Stimulated activated CD4-positive, alpha-beta T cell treated with anti-CD3 and anti-CD28 coated beads, Interleukin-4, amount 100 ng/mL, for 24 hours (primary cell): ENCODE measurements at regions not wholly inside any gene's neighbourhood (a gene's known extent, or its start where the extent isn't known, plus 50 kb on each side); places are given as distances from the start of the nearest gene placed in this dataset.

Source experiments
- DNase-seq: peaks from one replicate; pipeline ENCODE4 v3.0.0-alpha.2; 2020

DNA sequence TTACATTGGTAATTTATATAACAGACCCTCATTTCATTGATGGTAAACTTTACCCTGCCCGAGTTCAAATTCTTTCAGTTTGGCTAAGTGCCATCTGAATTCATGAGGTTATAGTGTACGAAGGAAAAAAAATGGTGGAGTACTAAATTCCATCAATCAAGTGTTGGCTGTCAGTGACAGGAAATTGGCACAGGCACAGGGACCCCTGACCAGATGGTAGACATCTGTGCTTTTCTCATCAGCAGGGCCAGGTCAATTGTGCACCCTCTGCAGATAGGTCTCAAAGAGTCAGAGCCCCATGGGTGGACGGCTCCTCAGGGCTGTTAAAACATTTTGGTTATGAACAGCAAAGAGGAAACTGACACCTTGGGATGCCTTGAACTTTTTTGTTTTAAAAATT, 439.2 kb downstream of the SETBP1 start:
- DNase-seq: no peak

DNA sequence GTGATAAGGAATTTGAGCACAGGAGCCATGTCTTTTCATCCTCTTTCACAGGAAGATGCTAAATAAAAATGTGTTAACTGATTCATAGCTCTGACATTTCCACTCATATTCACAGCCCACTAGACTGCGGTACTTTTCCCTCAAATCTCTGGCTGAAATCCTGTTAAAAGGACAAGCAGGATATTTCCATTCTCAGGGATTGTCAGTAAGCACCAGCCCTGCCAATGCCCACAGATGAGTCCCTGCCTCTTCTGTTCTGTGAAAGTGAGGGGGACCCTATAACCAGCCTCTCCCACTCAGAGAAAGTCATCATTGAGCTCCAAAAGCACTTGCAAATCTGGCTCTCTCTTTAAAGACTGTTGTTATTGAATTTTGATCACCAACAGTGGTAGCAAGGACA, 440.5 kb downstream of the SETBP1 start:
- no peak for DNase-seq

DNA sequence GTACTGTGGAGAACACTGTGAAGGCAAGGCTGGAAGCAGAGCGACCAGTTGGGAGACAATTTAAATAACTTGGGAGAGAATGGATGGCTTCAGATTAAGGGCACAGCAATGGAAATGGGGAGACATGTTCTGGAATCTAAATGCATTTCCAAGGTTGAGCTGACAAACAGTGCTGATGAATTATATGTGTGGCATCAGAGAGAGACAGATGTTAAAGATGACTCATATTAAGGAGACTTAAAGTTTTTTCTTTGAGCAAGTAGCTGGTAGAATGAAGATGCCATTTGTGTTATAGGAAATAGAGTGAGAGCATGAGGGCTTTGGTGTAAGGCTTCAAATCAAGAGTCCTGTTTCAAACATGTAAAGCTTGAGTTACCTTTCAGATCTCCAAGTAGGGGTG, 441.8 kb downstream of the SETBP1 start:
- no peak for DNase-seq

DNA sequence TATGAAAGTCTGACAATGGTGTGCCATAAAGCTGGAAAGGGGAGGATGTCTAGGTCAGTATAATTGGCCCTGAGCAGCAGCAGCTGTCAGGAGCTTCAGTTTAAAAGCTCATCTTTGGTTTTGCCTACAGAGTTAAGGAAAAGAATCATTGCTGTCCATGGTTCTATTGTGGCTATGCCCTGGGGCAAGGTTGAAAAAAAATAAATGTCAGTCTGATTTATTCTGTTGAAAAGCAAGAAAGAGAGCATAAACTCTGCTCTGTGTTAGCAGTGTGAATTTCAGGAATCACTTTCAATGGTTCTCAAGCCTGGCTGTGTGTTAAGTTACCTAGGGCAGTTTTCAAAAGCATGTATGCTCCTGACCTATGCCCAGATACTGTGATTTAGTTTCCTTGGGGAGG, 446.7 kb downstream of the SETBP1 start:
- no peak for DNase-seq

DNA sequence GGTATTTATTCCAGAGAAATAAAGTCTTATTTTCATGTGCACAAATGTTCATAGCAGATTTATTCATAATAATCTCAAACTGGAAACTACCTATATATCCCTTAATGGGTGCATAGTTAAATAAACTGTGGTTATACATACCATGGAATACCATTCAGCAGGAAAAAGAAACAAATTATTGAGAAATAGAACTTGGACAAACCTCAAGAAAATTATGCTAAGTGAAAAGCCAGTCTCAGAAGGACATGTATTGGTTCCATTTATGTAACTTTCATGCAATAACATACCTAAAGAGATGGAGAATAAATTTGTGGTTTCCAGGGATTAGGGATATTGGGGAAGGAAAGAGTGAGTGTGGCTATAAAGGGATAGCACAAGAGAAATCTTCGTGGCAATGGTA, 452.6 kb downstream of the SETBP1 start:
- no peak for DNase-seq

DNA sequence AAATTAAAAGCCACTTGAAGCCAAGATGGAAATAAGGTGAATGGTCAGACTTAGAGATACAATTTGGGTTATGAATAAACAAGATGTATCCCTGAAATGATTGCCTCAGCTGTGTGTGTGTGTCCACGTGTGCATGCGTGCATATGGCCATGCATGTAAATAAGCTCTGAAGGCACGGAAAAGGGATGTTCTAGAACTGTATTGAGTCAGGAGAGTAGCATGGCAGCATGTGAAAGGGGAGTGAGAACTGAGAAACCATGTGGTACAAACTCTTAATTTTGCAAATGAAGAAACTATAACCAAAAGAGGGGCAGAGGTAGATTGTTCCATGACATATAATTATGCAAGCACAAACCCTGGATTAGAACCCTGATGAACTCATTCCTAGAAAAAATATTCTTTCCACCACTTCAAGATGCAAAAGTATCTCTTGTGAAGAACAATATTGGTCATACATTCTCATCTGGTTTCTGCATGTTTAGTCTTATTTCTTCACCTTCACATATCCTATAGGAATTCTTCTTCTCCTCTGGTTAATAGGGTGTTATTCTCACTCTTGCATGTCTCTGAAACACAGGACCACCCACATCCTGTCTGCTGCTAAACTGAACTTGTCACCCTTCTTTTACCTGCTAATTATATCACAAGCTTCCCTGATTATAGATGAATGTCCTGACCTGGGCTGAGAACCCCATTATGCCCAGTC, 455.8 kb downstream of the SETBP1 start:
- no peak for DNase-seq

DNA sequence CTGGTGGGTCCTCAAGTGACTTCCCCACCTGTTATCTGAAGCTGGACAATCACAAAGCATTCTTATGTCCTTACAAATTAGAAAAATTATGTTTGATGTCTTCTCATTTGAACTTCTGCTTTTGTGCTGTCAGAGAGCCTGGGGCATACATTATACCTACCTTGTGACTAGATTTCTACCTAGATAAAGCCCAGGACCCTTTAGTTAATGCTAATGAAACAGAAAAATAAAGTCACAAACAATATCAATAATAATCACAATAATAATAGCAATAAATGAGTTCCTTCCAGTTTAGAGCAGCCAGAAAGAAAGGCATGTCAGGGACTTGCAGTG, 456.4 kb downstream of the SETBP1 start:
- DNase-seq: no peak

DNA sequence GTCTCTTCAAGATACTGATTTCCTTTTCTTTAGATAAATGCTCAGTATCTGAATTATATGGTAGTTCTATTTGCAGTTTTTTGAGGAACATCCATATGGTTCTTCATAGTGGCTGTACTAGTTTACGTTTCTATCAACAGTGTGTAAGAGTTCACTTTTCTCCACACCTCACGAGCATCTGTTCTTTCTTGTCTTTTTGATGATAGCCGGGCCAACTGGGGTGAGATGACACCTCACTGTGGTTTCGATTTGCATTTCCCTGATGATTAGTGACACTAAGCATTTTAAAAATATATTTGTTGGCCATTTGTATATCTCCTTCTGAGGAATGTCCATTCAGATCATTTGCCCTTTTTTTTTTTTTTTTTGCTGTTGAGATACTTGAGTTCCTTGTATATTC, 458.8 kb downstream of the SETBP1 start:
- DNase-seq: no peak

DNA sequence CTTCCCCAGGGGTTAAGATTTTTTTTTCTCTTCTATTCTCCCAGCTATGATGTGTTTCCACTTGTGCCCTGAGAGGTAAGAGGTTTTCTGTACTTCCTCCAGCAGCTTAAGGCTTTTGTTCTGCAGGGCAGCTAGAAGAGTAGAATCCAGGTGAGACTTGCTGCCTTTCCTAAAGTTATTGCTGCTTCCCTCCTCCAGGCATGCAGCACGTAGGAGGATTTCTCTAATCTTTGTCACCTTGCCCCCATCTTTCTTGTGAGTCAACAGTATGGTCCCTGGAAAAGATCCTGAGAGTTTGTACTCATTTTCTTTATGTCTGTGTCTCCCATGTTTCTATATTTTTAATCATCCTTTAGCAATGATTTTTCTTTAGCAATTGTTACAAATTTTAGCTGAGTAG, 462.2 kb downstream of the SETBP1 start:
- DNase-seq: no peak

DNA sequence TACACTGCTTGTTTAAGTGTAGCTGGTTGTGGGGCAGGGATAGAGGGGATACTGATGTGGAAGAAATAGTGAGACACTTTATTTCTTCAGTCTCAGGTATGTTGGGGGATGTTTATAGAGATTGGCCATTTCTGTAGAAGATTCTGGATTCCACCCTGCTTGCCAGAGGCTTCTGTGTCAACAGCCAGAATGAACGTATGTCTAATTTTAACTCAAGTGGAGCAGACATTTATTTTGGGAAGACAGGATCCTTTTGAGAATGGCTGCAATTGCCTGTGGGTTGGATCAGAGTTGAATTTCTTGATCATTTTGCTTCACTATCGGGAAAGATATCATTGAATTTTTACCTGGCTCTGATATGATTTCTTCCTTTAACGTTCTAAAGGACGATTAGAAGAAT, 465.6 kb upstream of the SLC14A2 start:
- DNase-seq: no peak

DNA sequence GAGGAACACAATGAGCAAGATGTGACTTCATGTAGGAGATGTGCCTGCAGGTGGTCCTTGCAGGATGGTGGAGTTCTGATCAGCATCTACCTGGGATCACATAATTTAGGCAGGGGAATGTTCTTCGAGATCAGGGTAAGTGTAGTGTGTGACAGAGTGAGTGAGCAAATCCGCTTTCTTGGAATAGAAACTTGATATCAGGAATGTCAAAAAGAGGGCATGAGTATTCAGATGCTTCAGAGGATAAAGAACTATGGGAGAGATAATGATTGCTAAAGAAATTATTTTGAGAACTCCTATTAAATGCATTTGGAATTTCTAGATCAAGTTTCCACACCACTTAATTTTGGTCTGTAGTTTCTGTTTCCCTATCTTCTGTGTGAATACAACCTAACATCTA, 463.6 kb upstream of the SLC14A2 start:
- DNase-seq: no peak

DNA sequence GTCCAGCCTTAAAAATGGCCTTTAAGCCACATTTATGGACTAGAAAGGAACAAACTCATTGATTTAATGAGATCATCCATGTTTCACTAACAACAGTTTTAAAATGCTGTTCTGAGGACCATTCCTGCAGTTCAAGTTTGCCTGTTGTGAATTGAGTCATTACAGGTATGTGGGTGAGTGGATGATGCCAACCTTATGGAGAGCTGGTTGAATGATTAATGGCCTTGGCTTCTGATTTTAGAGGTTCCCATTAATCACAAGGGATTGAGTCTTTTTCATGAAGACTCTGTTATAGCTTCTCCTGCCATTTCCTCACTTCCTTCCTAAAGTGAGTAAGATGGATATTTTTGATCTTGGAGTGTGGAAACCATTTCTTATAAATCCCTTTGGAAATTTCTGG, 459.8 kb upstream of the SLC14A2 start:
- no peak for DNase-seq

DNA sequence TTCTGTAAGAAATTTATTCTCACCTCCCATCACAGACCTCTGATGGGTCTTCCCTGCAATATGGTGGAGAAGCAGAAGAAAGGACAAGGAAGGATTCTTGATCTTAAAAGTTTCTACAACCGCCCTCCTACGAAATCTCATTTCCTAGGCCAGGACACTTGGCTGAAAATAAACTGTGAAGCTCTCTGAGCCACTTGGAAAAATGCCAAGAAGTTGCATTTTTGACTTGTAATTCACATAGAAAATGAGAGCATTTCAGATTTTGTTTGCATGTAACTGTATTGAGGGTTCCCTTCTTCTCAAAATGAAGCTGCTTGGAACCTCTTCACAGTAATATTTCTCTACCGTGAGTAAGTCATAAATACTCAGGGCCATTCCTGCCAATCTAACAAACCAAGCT, 458.3 kb upstream of the SLC14A2 start:
- no peak for DNase-seq

DNA sequence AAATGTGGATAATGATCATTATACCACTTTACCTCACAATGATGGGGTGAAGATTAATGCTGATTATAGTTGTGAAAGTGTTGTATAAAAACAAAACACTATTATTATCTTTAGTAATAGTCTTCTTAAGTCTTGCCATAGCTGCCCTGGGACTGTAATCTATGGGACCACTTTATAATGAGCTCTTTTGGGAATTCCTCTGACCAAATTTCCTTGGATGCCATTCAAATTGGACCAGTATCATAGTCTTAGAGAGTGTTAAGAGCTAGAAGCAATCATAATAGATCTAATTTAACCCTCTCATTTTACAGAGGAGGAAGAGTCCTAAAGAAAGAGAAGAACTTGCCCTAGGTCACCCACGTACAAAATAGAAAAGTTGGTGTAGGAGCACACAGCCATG, 457.7 kb upstream of the SLC14A2 start:
- no peak for DNase-seq

DNA sequence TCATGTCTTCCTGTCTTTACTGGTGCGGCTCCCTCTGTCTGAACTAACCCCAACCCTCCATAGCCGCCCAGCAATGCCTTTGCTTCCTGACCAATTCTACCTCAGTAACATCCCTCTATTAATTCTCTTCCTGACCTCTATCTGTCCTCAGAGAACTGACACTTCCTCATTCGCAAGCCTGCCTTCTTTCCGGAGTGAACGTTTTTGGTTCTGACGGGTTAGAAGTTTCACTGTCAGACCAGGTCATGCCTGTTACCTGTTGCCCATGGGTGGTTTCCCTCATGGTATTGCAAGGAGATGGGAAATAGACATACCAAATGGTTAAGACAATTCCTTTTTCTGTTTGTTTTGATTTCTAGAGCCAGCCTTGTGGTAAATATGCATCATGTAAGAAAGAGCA, 453.4 kb upstream of the SLC14A2 start:
- DNase-seq: no peak

DNA sequence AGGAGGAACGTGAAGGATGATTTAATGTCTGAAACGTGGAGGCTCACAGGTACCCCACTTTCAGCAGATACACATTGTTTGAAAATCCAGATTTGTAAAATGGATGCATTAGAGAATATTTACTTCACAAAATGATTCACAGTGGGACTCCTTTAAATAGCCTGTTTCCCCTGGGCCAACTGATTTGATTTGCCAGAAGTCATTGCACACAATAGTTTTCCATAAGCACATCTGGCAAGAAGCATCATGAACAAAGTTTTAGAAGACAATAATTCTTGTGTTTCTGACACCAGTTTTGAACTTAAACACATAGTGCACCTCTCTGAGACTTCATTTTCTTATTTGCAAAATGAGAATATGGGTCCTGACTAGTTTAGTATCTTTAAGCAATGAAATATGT, 451.4 kb upstream of the SLC14A2 start:
- DNase-seq: no peak

DNA sequence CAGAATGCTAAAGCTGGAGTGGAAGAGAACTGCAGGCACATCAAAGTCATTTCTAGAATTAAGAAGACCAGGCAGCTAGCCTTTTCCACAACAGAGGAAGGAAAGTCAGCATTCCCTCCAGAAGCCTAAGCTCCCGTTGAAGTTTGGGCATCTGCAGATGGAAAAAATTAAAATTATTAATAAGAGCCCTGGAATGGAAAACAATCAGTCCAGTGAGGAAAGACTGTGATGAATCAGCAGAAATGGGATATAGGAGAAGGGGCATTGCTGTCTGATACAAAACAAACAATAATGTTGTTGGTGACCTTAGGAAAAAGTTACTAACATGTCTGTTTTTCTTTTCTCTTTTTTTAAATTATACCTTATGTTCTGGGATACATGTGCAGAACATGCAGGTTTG, 450.7 kb upstream of the SLC14A2 start:
- no peak for DNase-seq

DNA sequence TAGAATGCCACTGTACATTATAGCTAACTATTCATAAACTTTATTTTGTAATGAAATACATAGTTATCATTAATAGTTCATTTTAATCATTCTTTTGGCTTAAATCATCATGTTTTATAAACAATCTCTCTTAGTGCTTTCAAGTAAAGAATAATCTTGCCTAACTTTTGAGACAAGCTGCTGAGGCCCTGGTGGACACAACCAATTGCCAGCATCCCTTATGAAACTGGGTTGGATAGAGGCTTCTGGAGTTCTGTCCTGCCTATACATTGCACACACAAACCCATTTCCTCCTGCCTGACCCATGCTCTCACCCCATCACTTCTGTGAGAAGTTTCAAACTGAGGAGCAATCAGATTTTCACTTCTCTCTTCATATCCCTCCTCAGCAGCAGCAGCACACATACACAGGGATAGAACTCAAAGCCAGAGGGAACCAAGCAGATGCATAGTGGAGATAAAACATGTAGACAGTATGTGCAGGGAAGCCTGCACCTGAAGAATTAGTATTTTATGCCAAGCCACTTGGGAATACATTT, 450.0 kb upstream of the SLC14A2 start:
- no peak for DNase-seq

DNA sequence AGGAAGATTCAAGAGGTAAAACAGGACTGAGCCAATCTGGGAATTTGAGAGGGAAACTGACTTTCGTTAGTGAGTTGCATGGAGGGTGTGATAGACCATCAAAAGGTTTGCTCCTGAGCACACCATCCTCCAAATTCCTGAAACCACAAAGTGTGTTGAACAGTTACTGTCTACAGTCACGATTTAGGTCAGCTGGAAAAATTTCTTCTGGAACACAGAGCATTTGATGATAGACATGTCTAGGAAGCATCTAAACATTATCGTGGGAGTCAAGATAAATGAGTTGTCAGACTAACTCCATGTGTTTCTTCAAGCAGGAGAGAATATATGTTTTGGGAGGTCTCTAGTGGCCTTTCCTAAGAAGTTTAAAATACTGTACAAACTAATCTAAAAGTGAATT, 449.4 kb upstream of the SLC14A2 start:
- DNase-seq: no peak

DNA sequence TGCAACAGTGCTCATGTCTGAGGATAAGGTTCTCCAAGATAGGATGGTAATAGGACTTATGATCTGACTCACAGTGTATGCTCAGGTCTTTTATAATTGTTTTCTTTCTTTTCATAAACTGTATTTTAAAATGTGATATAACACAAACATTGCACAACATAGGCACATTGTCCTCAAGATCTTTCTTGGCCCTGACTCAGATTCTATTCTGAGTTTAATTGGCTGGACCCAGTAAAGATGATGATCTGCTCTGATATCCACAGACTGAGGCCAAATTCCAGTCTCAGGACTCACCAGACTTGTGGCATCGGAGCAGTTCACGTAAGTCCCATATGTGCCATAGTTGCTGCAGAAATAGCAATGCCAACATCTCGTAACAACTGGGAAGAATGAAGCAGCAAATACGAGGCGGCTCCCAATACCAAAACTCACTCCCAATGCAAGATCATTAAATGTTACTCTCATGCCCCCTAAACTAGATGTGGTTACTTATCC, 448.9 kb upstream of the SLC14A2 start:
- no peak for DNase-seq

DNA sequence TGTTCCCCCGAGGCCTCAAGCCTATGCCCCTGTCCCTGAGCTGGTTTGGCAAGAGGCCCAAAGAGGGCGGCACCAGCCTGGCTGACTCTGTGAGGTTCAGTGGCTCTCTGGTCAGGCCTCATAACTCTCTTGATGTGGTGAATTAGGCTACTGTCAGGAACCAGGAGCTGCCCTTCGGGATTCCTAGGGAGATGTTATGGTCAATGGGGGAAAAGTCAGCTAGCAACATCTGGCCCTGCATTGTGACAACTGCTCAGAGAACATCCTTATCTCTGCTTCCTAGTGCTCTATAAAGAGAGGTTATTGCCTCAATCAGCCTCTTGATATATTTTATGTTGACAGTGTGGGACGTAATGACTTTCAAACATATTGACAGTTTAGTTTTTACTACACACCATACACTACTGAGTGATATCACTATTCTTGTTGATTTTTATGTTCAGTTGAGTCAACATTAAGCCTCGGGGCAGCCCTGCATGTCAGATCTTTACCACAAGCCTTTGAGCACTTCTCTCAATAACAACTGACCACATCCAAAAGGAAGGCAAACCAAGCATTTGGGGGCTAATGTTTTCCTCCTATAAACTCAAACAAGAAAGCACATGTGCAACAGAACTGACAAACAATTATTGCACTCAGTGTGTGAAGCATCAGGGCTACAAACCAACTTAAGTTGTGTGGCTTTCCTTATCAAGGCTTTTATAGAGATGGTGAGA, 448.3 kb upstream of the SLC14A2 start:
- no peak for DNase-seq

DNA sequence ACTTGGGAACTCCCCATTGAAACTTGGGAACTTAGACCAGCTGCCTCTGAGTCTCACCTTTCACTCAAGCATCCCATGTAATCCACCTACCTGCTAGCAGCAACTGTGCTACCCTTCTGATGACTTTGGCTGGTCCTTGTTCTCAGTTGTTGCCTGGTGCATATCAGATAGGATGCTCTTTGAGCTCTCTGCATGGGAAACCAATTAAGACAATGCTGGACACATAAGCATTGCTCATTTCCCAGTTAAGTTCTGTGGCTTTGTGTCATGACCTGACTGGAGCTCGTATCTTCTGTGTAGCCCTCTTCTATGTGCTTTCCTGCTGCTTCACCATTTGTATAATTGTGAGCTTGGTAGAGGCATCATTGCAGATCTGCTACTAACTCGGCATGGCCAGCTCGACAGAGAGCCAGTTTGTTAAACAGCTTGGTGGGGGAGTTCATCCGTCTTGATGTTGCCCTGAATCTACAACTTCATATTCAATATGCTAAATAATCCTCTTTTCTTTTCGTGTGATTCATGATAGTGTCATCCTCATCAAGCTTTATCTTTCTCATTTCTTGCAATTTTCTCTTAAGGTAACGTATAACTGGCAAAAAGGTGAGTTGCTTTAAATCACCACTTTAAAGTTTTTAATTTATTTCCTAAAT, 447.5 kb upstream of the SLC14A2 start:
- no peak for DNase-seq

DNA sequence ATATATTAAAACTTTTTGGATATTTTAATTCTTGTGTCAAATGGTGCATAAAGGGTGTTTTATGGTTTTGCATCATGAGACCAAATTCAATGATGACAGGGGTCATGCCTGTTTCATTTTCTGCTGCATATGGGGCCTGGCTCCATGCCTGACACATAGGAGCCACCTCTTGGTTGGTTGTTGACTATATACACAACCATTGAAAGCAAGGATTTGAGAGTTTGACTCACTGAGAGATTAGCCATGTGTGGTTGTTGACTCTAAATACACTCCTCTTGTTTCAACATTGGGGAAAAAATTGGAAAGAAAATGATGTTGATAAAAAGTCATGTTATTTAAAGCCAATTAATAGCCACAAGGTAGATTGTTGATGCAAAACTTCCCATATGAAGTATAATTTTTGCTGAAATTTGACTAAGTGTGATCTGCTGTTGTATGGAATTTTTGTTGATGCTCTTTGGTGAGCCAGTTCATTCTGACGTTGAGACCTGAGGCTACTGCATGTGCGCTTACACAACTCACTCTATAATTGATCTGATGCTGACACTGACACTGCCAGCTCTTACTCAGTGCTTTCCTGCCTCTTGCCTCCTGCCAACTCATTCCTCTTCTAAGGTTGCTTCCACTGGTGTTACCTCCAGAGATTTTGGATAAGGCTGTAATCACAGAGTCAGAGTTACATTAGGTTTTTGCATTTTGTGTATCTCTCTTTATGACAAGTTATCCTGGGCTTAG, 446.2 kb upstream of the SLC14A2 start:
- no peak for DNase-seq
